ENCODE measurements at regions not wholly inside any gene's neighbourhood (a gene's known extent, or its start where the extent isn't known, plus 50 kb on each side); places are given as distances from the start of the nearest gene placed in this dataset.

- Histone ChIP-seq H3K4me1 (no peaks in the 10 kb centered on the region), H3K27me3 (no peaks in the 10 kb centered on the region), H3K4me3 (no peak overlapping the region), H3K27ac (no peak overlapping the region), H3K36me3 (no peaks in the 10 kb centered on the region), H3K9me3 (no peaks in the 10 kb centered on the region)
- no peak for DNase-seq (ENCODE audit: low spot score in 2 of 2)
- intact Hi-C loops (cut with DNase I), result no loop called here
- TF ChIP-seq, protein P1, sequence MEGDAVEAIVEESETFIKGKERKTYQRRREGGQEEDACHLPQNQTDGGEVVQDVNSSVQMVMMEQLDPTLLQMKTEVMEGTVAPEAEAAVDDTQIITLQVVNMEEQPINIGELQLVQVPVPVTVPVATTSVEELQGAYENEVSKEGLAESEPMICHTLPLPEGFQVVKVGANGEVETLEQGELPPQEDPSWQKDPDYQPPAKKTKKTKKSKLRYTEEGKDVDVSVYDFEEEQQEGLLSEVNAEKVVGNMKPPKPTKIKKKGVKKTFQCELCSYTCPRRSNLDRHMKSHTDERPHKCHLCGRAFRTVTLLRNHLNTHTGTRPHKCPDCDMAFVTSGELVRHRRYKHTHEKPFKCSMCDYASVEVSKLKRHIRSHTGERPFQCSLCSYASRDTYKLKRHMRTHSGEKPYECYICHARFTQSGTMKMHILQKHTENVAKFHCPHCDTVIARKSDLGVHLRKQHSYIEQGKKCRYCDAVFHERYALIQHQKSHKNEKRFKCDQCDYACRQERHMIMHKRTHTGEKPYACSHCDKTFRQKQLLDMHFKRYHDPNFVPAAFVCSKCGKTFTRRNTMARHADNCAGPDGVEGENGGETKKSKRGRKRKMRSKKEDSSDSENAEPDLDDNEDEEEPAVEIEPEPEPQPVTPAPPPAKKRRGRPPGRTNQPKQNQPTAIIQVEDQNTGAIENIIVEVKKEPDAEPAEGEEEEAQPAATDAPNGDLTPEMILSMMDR (IDR thresholded peaks at IDR 0.05), result no peak
Measured at GRCh38 chr5:103408408-103408807, 149.8 kb downstream of the MACIR start.

GRCh38 chr5:103407402-103407801 is 148.8 kb downstream of the MACIR start:
- no peak overlapping the region for H3K4me3 ChIP-seq
- intact Hi-C loops (cut with DNase I), result no loop called here
- TF ChIP-seq, protein P1 (IDR thresholded peaks at IDR 0.05), result no peak
- H3K27ac ChIP-seq, result no peak overlapping the region
- no peaks in the 10 kb centered on the region for H3K4me1 ChIP-seq
- H3K9me3 ChIP-seq, result no peaks in the 10 kb centered on the region
- H3K27me3 ChIP-seq, result no peaks in the 10 kb centered on the region
- H3K36me3 ChIP-seq, result no peaks in the 10 kb centered on the region
- DNase-seq (ENCODE audit: low spot score in 2 of 2), result no peak

- intact Hi-C loops (cut with DNase I), result no loop called here
- TF ChIP-seq, protein P1 (IDR thresholded peaks at IDR 0.05), result no peak
- Histone ChIP-seq H3K36me3 (no peaks in the 10 kb centered on the region), H3K27me3 (no peaks in the 10 kb centered on the region), H3K27ac (no peak overlapping the region), H3K9me3 (no peaks in the 10 kb centered on the region), H3K4me3 (no peak overlapping the region), H3K4me1 (no peaks in the 10 kb centered on the region)
- DNase-seq (ENCODE audit: low spot score in 2 of 2), result no peak
Measured at GRCh38 chr5:103404483-103404882, 145.9 kb downstream of the MACIR start.

DNA sequence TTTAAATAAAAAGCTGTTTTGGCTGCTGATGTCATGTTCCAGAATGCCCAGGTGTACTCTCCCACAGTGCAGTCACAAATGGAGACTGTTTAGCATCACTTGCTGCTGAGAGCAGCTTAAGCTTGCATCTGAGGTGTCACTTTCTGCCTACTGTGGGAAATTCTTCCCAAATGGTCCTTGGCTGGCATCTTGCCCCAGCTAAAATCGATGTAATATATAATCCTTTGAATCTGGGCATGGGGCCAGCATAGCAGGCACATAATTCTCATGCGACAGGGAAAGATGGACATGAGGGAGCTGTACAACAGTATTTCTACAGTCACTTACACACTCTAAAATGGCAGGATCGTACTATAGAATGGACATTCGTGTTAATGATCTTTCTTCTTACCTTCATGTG is 144.3 kb downstream of the MACIR start:
- no peaks in the 10 kb centered on the region for H3K36me3 ChIP-seq
- no peak overlapping the region for H3K27ac ChIP-seq
- TF ChIP-seq, protein P1 (IDR thresholded peaks at IDR 0.05), result no peak
- no peaks in the 10 kb centered on the region for H3K4me1 ChIP-seq
- intact Hi-C loops (cut with DNase I), result no loop called here
- DNase-seq (ENCODE audit: low spot score in 2 of 2), result no peak
- H3K9me3 ChIP-seq, result no peaks in the 10 kb centered on the region
- H3K27me3 ChIP-seq, result no peaks in the 10 kb centered on the region
- H3K4me3 ChIP-seq, result no peak overlapping the region

- H3K27ac ChIP-seq, result no peak overlapping the region
- intact Hi-C loops (cut with DNase I), result no loop called here
- no peaks in the 10 kb centered on the region for H3K9me3 ChIP-seq
- H3K36me3 ChIP-seq, result no peaks in the 10 kb centered on the region
- no peak for DNase-seq (ENCODE audit: low spot score in 2 of 2)
- no peaks in the 10 kb centered on the region for H3K4me1 ChIP-seq
- TF ChIP-seq, protein P1 (IDR thresholded peaks at IDR 0.05), result no peak
- H3K4me3 ChIP-seq, result no peak overlapping the region
- H3K27me3 ChIP-seq, result no peaks in the 10 kb centered on the region
Measured at GRCh38 chr5:103397739-103398581, 139.4 kb downstream of the MACIR start.
